Inflammatory macrophage (primary cell): ENCODE measurements at regions not wholly inside any gene's neighbourhood (a gene's known extent, or its start where the extent isn't known, plus 50 kb on each side); places are given as distances from the start of the nearest gene placed in this dataset.

ENCODE experiments used
- DNase-seq, 2 donors: peaks; one replicate each; pipeline ENCODE4 v3.0.0-alpha.2; 2020 to 2022

- DNase-seq, result no peak
Observed at GRCh38 chr5:118258223-118258622, 730.1 kb downstream of the DTWD2 start.

- no peak for DNase-seq
Observed at GRCh38 chr5:118257066-118257465, 731.3 kb downstream of the DTWD2 start.

GRCh38 chr5:118253225-118254061 is 734.9 kb downstream of the DTWD2 start:
- no peak for DNase-seq

GRCh38 chr5:118249386-118249785 is 739.0 kb downstream of the DTWD2 start:
- DNase-seq, result no peak

GRCh38 chr5:118247458-118247857 is 740.9 kb downstream of the DTWD2 start:
- DNase-seq, result no peak

GRCh38 chr5:118243613-118244012 is 744.7 kb downstream of the DTWD2 start:
- no peak for DNase-seq

- DNase-seq, result no peak
Observed at GRCh38 chr5:118243068-118243467, 745.3 kb downstream of the DTWD2 start.

- DNase-seq, result no peak
Observed at GRCh38 chr5:118236108-118236849, 752.1 kb downstream of the DTWD2 start.

- DNase-seq, result no peak
Observed at GRCh38 chr5:118233606-118234005, 754.7 kb downstream of the DTWD2 start.

- no peak for DNase-seq
Observed at GRCh38 chr5:118228489-118228888, 759.9 kb downstream of the DTWD2 start.

GRCh38 chr5:118224546-118224945 is 763.8 kb downstream of the DTWD2 start:
- DNase-seq, result no peak

- DNase-seq, result no peak
Observed at GRCh38 chr5:118220556-118221195, 767.7 kb downstream of the DTWD2 start.

GRCh38 chr5:118211606-118212005 is 776.7 kb downstream of the DTWD2 start:
- DNase-seq, result no peak

GRCh38 chr5:118208031-118208453 is 780.3 kb downstream of the DTWD2 start:
- DNase-seq, result no peak

GRCh38 chr5:118199801-118200200 is 788.5 kb downstream of the DTWD2 start:
- DNase-seq, result no peak

- DNase-seq, result no peak
Observed at GRCh38 chr5:118196229-118196628, 792.1 kb downstream of the DTWD2 start.

GRCh38 chr5:118195211-118195610 is 793.1 kb downstream of the DTWD2 start:
- DNase-seq, result no peak

- no peak for DNase-seq
Observed at GRCh38 chr5:118193194-118193905, 795.0 kb downstream of the DTWD2 start.

GRCh38 chr5:118185018-118185417 is 803.3 kb downstream of the DTWD2 start:
- DNase-seq, result no peak

- DNase-seq, result no peak
Observed at GRCh38 chr5:118176146-118176545, 812.2 kb downstream of the DTWD2 start.

GRCh38 chr5:118174671-118175070 is 813.7 kb downstream of the DTWD2 start:
- DNase-seq, result no peak

GRCh38 chr5:118173340-118173739 is 815.0 kb downstream of the DTWD2 start:
- no peak for DNase-seq

GRCh38 chr5:118165619-118166018 is 822.7 kb downstream of the DTWD2 start:
- no peak for DNase-seq
